ENCODE measurements at regions not wholly inside any gene's neighbourhood (a gene's known extent, or its start where the extent isn't known, plus 50 kb on each side); places are given as distances from the start of the nearest gene placed in this dataset.

GRCh38 chr9:38289866-38290245, 102.6 kb upstream of the ALDH1B1 start:
- intact Hi-C loops (cut with DNase I) = loop anchor here (10.0 kb wide), 1 partner anchor 55 kb away; no protein-coding TSS in a partner anchor
- ATAC-seq (no peak), DNase-seq (ENCODE audit: missing footprints) (no peak)

GRCh38 chr9:38289236-38289865, 103.2 kb upstream of the ALDH1B1 start:
- DNase-seq (ENCODE audit: missing footprints) (no peak), ATAC-seq (no peak)
- intact Hi-C loops (cut with DNase I) = no loop called here

- DNase-seq (ENCODE audit: missing footprints) (no peak), ATAC-seq (no peak)
- intact Hi-C loops (cut with DNase I) = no loop called here
Measured at GRCh38 chr9:38288502-38288901, 104.0 kb upstream of the ALDH1B1 start.

GRCh38 chr9:38287420-38287985, 105.0 kb upstream of the ALDH1B1 start:
- DNase-seq (ENCODE audit: missing footprints) = no peak
- no peak for ATAC-seq
- intact Hi-C loops (cut with DNase I) = no loop called here

GRCh38 chr9:38286766-38287165, 105.7 kb upstream of the ALDH1B1 start:
- intact Hi-C loops (cut with DNase I) = no loop called here
- ATAC-seq (no peak), DNase-seq (ENCODE audit: missing footprints) (no peak)

DNA sequence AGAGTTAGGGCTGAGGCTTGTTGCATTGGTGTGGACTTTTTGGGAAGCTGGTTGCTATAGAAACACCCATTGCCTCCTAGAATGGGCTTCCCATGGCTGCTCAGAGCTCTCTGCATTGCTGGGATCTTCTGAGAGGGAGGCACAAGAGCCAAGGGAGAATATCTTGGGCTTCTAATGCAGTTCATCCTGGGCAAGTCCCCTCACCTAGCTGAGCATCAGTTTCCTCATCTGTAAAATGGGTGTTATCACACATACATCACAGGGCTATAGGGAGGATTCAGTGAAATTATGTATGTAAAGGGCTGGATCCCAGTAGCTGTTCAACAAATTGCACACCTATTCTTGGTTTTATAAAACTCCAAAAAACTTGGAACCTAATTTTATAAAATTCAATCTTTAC, 106.1 kb upstream of the ALDH1B1 start:
- DNase-seq (ENCODE audit: missing footprints) (no peak), ATAC-seq (no peak)
- intact Hi-C loops (cut with DNase I) = no loop called here

DNA sequence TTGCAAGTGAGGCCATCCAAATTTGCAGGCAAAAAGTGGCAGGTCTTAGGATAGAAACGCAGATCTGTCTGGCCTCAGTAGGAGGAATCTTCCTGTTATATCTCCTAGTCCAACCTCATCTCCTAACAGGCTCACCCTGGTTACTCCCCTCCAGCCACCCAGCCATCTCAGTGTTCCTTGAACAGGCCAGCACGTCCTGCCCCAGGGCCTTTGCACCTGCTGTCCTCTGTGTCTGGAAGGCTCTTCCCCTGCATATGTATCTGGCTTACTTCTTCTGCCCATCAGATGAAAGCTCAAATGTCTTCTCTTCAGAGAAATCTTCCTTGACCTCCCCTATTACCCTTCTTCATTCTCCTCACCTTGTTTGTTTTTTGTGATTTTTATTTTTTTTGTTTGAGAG, 107.3 kb upstream of the ALDH1B1 start:
- intact Hi-C loops (cut with DNase I) = no loop called here
- ATAC-seq (no peak), DNase-seq (ENCODE audit: missing footprints) (no peak)

DNA sequence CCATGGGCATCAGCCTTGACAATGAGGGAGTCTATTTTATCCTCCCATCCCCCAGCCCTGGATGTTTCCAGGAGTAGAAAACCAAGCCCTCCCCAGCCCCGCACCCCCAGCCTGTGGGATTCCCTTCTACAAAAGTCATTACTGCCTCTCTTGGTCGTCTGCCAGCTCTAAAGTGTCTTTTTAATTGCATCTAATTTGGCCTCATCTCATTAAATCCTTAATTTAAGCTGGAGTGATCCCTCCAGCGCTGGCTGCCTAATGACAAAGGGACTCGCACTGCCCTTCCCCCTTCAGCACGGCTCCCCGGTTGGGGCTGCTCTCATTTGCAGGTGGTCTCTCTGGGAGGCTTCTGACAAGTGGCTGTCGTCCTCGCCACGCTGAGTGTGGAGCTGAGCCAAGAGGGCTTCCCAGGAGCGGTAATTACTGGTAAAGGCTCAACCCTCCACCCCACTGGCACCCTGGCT, 107.9 kb upstream of the ALDH1B1 start:
- DNase-seq (ENCODE audit: missing footprints) (no peak), ATAC-seq (no peak)
- intact Hi-C loops (cut with DNase I) = no loop called here

GRCh38 chr9:38284039-38284575, 108.4 kb upstream of the ALDH1B1 start:
- DNase-seq (ENCODE audit: missing footprints) = no peak
- ATAC-seq = no peak
- intact Hi-C loops (cut with DNase I) = no loop called here

- no peak for DNase-seq (ENCODE audit: missing footprints)
- no peak for ATAC-seq
- intact Hi-C loops (cut with DNase I) = no loop called here
Measured at GRCh38 chr9:38282756-38283155, 109.7 kb upstream of the ALDH1B1 start.

DNA sequence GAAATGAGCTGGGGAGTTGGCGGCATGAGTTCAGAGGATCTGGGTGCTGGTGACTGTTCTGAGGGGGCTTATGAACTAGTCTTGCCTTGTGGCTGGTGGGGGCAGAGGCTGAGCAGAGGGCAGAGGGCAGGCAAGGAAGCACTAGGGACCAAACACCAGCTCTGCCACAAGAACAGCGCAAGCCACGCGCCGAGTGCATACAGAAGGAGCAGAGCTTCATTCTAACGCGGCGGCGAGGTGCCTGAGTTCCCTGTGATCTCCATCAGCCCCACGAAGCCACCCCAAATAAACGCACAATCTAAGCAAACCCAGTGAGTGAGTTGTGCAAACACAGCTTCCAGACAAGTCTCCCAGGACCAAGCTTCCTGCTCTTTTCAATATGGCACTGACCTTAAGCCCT, 110.6 kb upstream of the ALDH1B1 start:
- no peak for DNase-seq (ENCODE audit: missing footprints)
- intact Hi-C loops (cut with DNase I) = no loop called here
- ATAC-seq = no peak

DNA sequence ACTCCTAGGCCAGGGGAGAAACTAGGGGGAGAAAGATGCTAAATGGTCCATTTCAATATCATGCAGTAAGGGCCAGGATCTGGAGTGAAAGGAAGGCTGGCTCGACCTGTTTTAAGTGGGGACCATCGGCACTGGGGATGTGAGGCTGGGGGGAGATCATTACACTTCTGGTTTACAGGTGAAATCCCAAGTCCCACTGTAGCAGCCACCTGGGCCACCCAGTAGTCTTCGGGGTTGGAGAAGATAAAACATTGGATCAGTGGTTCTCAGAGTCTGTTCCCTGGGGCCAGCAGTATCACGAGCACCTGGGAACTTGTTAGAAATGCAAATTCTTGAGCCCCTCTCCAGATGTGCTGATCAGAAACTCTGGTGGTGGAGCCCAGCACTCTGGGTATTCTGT, 111.3 kb upstream of the ALDH1B1 start:
- no peak for ATAC-seq
- DNase-seq (ENCODE audit: missing footprints) = no peak
- intact Hi-C loops (cut with DNase I) = no loop called here

GRCh38 chr9:38280251-38280800, 112.2 kb upstream of the ALDH1B1 start:
- intact Hi-C loops (cut with DNase I) = no loop called here
- DNase-seq (ENCODE audit: missing footprints) (no peak), ATAC-seq (no peak)

- DNase-seq (ENCODE audit: missing footprints) (no peak), ATAC-seq (no peak)
- intact Hi-C loops (cut with DNase I) = no loop called here
Measured at GRCh38 chr9:38278931-38279679, 113.4 kb upstream of the ALDH1B1 start.

DNA sequence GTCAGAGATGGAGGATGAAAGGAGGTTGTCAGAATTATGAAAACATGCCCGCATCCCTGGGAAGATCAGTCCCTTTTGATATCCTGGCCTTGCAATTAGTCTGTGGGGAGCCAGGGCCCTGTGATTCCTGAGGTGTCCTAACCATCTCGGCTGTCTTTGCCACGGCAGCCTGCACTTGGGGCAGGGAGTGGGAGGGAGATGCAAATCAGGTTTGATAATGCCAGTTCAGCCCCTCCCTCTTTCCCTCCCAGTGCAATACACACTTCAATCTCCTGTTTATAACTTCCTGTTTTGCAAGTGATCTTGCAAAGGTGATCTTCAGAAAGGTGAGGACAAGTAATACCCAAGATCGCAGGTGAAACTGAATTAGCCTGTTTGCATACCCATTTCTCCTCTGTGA, 114.0 kb upstream of the ALDH1B1 start:
- intact Hi-C loops (cut with DNase I) = no loop called here
- DNase-seq (ENCODE audit: missing footprints) (no peak), ATAC-seq (no peak)

GRCh38 chr9:38277601-38278200, 114.8 kb upstream of the ALDH1B1 start:
- intact Hi-C loops (cut with DNase I) = no loop called here
- no peak for ATAC-seq

GRCh38 chr9:38276771-38277439, 115.6 kb upstream of the ALDH1B1 start:
- intact Hi-C loops (cut with DNase I) = no loop called here
- DNase-seq (ENCODE audit: missing footprints) (no peak), ATAC-seq (no peak)

More at GRCh38 chr9:38277601-38278200, 114.8 kb upstream of the ALDH1B1 start:
- no peak for DNase-seq (ENCODE audit: missing footprints)

DNA sequence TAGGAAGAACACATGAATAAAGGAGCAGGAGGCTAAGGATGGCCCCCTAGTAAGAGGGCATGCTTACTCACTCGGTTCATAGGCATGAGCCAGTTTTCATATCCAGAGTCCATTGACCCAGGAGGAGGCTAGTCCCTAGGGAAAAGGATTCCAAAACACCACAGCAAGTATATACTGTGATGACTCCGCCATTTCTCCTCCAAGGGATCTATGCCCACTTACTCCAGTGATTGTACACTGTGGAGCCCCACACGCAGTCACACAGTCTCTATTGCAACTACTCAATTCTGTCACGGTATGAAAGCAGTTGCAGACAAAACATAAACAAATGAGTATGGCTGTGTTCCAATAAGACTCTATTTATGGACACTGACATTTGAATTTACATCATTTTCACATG, 117.7 kb upstream of the ALDH1B1 start:
- ATAC-seq (no peak), DNase-seq (ENCODE audit: missing footprints) (no peak)
- intact Hi-C loops (cut with DNase I) = no loop called here

GRCh38 chr9:38272710-38273109, 119.8 kb upstream of the ALDH1B1 start:
- ATAC-seq = no peak
- intact Hi-C loops (cut with DNase I) = no loop called here
- no peak for DNase-seq (ENCODE audit: missing footprints)
